ENCODE measurements at regions not wholly inside any gene's neighbourhood (a gene's known extent, or its start where the extent isn't known, plus 50 kb on each side); places are given as distances from the start of the nearest gene placed in this dataset.
A peak's percentile ranks its signal among the peaks of the same experiment; 100 is the strongest.

DNA sequence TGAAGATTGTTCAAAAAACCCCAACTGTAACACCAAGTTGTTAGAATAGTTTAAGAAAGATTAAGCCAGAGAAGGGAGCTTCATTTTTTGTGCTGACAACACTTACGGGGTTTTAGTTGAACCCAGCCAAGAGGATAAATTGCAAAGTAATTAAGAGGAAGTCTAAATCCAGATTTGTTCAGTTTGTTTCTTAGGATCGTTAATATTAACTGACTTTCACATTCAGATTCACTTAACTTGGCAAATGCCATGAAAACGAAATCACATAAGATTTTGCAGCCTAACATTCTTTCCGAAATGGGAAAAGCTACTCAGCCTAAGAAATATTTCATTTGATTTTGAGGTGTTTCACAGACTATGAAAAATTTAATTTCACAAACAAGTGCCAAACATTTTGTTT is 511.3 kb downstream of the TRIML1 start:
- WGBS, 2 donors, result 79 to 85% methylated on average over 4 of the region's 4 CpGs

DNA sequence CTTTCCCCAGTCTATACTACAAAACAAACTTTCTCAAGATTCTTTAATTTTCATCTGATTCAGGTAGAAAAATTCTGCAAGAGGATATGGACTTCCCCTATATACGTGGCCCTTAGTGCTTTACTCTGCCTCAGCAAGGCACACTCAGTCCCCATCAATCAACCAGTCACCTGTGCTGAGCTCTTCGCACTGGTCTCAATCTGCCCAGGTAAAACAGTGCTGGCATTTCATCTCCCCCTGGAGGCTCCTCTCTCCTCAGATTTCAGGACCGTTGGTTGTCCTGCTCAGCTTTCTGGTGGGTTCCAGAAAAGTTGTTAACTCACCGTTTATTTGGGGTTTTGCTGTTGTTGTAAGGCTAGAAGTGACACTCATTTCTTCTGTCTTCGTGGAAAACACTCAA is 518.1 kb downstream of the TRIML1 start:
- Histone ChIP-seq H3K27me3 (no peaks in the 10 kb centered on the region), H3K4me1 (no peaks in the 10 kb centered on the region), H3K36me3 (no peaks in the 10 kb centered on the region), H3K9me3 (peaks cover 0 to 22% (median 0%) of the 10 kb centered on the region in 11 donors), H3K27ac (no peak overlapping the region), H3K4me3 (no peak overlapping the region)
- intact Hi-C loops (cut with DNase I), result no loop called here
- ATAC-seq (no peak), DNase-seq (no peak)
- TF ChIP-seq, protein P1, sequence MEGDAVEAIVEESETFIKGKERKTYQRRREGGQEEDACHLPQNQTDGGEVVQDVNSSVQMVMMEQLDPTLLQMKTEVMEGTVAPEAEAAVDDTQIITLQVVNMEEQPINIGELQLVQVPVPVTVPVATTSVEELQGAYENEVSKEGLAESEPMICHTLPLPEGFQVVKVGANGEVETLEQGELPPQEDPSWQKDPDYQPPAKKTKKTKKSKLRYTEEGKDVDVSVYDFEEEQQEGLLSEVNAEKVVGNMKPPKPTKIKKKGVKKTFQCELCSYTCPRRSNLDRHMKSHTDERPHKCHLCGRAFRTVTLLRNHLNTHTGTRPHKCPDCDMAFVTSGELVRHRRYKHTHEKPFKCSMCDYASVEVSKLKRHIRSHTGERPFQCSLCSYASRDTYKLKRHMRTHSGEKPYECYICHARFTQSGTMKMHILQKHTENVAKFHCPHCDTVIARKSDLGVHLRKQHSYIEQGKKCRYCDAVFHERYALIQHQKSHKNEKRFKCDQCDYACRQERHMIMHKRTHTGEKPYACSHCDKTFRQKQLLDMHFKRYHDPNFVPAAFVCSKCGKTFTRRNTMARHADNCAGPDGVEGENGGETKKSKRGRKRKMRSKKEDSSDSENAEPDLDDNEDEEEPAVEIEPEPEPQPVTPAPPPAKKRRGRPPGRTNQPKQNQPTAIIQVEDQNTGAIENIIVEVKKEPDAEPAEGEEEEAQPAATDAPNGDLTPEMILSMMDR (IDR thresholded peaks at IDR 0.05), result no peak
- 74 to 77% methylated on average over 5 of the region's 5 CpGs for WGBS, 2 donors

More for the DNA sequence above, 511.3 kb downstream of the TRIML1 start:
- Histone ChIP-seq H3K9me3 (no peaks in the 10 kb centered on the region), H3K4me1 (no peaks in the 10 kb centered on the region), H3K27ac (no peak overlapping the region), H3K4me3 (no peak overlapping the region), H3K27me3 (no peaks in the 10 kb centered on the region), H3K36me3 (no peaks in the 10 kb centered on the region)
- ATAC-seq, result no peak
- DNase-seq, result no peak
- intact Hi-C loops (cut with DNase I), result no loop called here
- TF ChIP-seq, protein P1 (IDR thresholded peaks at IDR 0.05), result no peak

DNA sequence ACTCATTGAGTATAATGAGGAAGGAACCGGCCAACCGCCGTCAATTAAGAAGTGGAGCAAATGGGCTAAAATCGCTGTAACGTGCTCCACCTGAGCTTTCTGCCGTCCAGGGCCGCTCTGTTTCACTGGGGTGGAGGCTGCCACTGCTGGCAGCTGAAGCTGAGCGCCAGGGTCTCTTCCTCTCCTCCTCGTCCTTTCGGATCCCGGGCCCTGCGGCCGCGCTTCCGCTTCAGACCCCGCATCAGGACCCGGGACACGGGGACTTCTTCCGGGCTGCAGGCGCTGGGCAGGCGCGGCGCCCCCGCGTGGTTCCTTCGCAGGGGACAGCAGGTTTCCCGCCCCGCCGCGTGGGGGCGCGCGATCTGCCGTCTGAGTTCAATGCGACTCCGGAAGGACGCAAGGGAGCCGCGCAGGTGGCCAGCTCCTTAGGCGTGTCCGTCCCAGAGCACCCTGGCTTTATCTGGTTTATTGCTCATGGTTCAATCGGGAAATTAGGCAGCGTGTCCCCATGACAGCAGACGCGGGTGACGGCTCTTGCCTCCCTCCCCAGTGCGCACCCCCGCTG is 519.8 kb downstream of the TRIML1 start:
- H3K4me3 ChIP-seq, result no peak overlapping the region
- TF ChIP-seq, protein P1 (IDR thresholded peaks at IDR 0.05), result no peak
- ATAC-seq, result no peak
- DNase-seq, result no peak
- peaks cover 0 to 22% (median 0%) of the 10 kb centered on the region in 11 donors for H3K9me3 ChIP-seq
- H3K27ac ChIP-seq, result no peak overlapping the region
- H3K36me3 ChIP-seq, result no peaks in the 10 kb centered on the region
- 84 to 90% methylated on average over 48 of the region's 48 CpGs for WGBS, 2 donors
- no peaks in the 10 kb centered on the region for H3K4me1 ChIP-seq
- no peaks in the 10 kb centered on the region for H3K27me3 ChIP-seq
- intact Hi-C loops (cut with DNase I), result no loop called here

GRCh38 chr4:188660796-188661195 is 521.6 kb downstream of the TRIML1 start:
- no peak overlapping the region for H3K27ac ChIP-seq
- H3K36me3 ChIP-seq, result no peaks in the 10 kb centered on the region
- TF ChIP-seq, protein P1 (IDR thresholded peaks at IDR 0.05), result no peak
- H3K27me3 ChIP-seq, result no peaks in the 10 kb centered on the region
- peaks cover 0 to 22% (median 0%) of the 10 kb centered on the region in 11 donors for H3K9me3 ChIP-seq
- no peak overlapping the region for H3K4me3 ChIP-seq
- WGBS, 2 donors, result 74 to 75% methylated on average over 7 of the region's 7 CpGs
- DNase-seq (no peak), ATAC-seq (peak in 1 of 8 donors; percentile 28)
- intact Hi-C loops (cut with DNase I), result no loop called here
- H3K4me1 ChIP-seq, result no peaks in the 10 kb centered on the region
